Glutamatergic neuron (in vitro differentiated cells): ENCODE measurements at regions not wholly inside any gene's neighbourhood (a gene's known extent, or its start where the extent isn't known, plus 50 kb on each side); places are given as distances from the start of the nearest gene placed in this dataset.

Experiments used
- DNase-seq: peaks from one replicate; pipeline ENCODE4 v3.0.0; 2022
- H3K27ac Mint-ChIP-seq: one replicate; pipeline ENCODE4 v1.8.0; 2020; ENCODE audit warnings: mild to moderate bottlenecking, mixed read lengths, inconsistent platforms; ENCODE audit not compliant: unreplicated experiment
- H3K27me3 Mint-ChIP-seq: one replicate; pipeline ENCODE4 v1.8.0; 2020; ENCODE audit warnings: mild to moderate bottlenecking, moderate library complexity, mixed read lengths, inconsistent platforms; ENCODE audit not compliant: unreplicated experiment
- H3K36me3 Mint-ChIP-seq: one replicate; pipeline ENCODE4 v1.8.0; 2020; ENCODE audit warnings: mild to moderate bottlenecking, mixed read lengths, inconsistent platforms; ENCODE audit not compliant: unreplicated experiment
- H3K4me1 Mint-ChIP-seq: one replicate; pipeline ENCODE4 v1.8.0; 2020; ENCODE audit warnings: mild to moderate bottlenecking, low read depth, mixed read lengths, inconsistent platforms; ENCODE audit not compliant: unreplicated experiment
- H3K4me3 Mint-ChIP-seq: one replicate; pipeline ENCODE4 v1.8.0; 2020; ENCODE audit warnings: mild to moderate bottlenecking, mixed read lengths, inconsistent platforms; ENCODE audit not compliant: unreplicated experiment
- H3K9me3 Mint-ChIP-seq: one replicate; pipeline ENCODE4 v1.8.0; 2020; ENCODE audit warnings: mild to moderate bottlenecking, moderate library complexity, mixed read lengths, inconsistent platforms; ENCODE audit not compliant: unreplicated experiment
- CTCF ChIP-seq: fragments of 200-600 bp; sonication (generic); IDR thresholded peaks from one replicate; pipeline ENCODE4 v1.5.0; 2021; ENCODE audit not compliant: partially characterized antibody, unreplicated experiment

- H3K27me3 Mint-ChIP-seq = peaks cover 3% of the 10 kb centered on the region
- TF ChIP-seq CTCF = no peak
Measured at GRCh38 chr10:4169448-4169847, 384.4 kb upstream of the KLF6 start.

GRCh38 chr10:4167216-4167615 lies 382.2 kb upstream of the KLF6 start:
- H3K27me3 Mint-ChIP-seq = peaks cover 3% of the 10 kb centered on the region
- H3K4me3 Mint-ChIP-seq = no peak overlapping the region
- no peaks in the 10 kb centered on the region for H3K36me3 Mint-ChIP-seq
- TF ChIP-seq CTCF = no peak
- H3K4me1 Mint-ChIP-seq = peaks cover 3% of the 10 kb centered on the region
- H3K27ac Mint-ChIP-seq = no peak overlapping the region
- no peak for DNase-seq
- H3K9me3 Mint-ChIP-seq = peaks cover 4% of the 10 kb centered on the region

More at GRCh38 chr10:4169448-4169847, 384.4 kb upstream of the KLF6 start:
- H3K4me1 Mint-ChIP-seq = peaks cover 2% of the 10 kb centered on the region
- H3K27ac Mint-ChIP-seq = no peak overlapping the region
- H3K36me3 Mint-ChIP-seq = no peaks in the 10 kb centered on the region
- peaks cover 4% of the 10 kb centered on the region for H3K9me3 Mint-ChIP-seq
- DNase-seq = no peak
- H3K4me3 Mint-ChIP-seq = no peak overlapping the region

GRCh38 chr10:4162571-4163286 lies 377.7 kb upstream of the KLF6 start:
- TF ChIP-seq CTCF = no peak
- no peak overlapping the region for H3K27ac Mint-ChIP-seq

GRCh38 chr10:4159173-4159572 lies 374.2 kb upstream of the KLF6 start:
- Mint-ChIP-seq H3K4me3 (no peak overlapping the region), H3K4me1 (peaks cover 3% of the 10 kb centered on the region), H3K27ac (no peak overlapping the region), H3K27me3 (no peaks in the 10 kb centered on the region), H3K9me3 (no peaks in the 10 kb centered on the region), H3K36me3 (no peaks in the 10 kb centered on the region)
- DNase-seq = no peak
- TF ChIP-seq CTCF = no peak

More at GRCh38 chr10:4162571-4163286, 377.7 kb upstream of the KLF6 start:
- no peak overlapping the region for H3K4me3 Mint-ChIP-seq
- peaks cover 3% of the 10 kb centered on the region for H3K4me1 Mint-ChIP-seq
- DNase-seq = no peak
- no peaks in the 10 kb centered on the region for H3K27me3 Mint-ChIP-seq
- no peaks in the 10 kb centered on the region for H3K36me3 Mint-ChIP-seq
- peaks cover 1% of the 10 kb centered on the region for H3K9me3 Mint-ChIP-seq

GRCh38 chr10:4154191-4154715 lies 369.2 kb upstream of the KLF6 start:
- H3K4me3 Mint-ChIP-seq = no peak overlapping the region
- H3K36me3 Mint-ChIP-seq = no peaks in the 10 kb centered on the region
- no peak for TF ChIP-seq CTCF
- DNase-seq = no peak
- H3K27ac Mint-ChIP-seq = no peak overlapping the region
- H3K9me3 Mint-ChIP-seq = peaks cover 2% of the 10 kb centered on the region
- H3K27me3 Mint-ChIP-seq = no peaks in the 10 kb centered on the region
- H3K4me1 Mint-ChIP-seq = no peaks in the 10 kb centered on the region
